ENCODE measurements at regions not wholly inside any gene's neighbourhood (a gene's known extent, or its start where the extent isn't known, plus 50 kb on each side); places are given as distances from the start of the nearest gene placed in this dataset.

DNA sequence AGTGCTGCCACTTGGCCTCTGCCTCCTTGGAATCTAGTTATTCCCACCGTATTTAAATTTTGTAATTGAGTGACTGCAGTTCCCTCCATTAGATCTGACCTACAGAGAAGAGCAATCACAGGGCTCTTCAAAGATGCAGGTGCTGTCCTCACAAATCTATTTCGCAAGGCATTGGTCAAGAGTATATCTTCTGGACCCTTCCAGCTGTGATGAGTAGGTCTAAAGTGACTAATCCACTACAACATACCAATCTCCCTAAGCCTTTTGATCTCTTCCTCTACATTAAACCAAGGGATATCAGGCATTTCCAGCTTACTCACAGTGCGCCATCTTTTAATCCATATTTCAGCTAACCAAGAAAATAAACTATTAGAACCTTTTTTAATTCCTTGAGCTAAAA lies 65.1 kb upstream of the COL3A1 start:
- Histone ChIP-seq H3K4me1 (ENCODE audit: control insufficient read depth in 1 of 2, insufficient read depth in 2 of 2, low read length in 2 of 2) (no peaks in the 10 kb centered on the region), H2AFZ (ENCODE audit: insufficient read depth, low read depth, low read length, poor library complexity, severe bottlenecking) (no peak overlapping the region), H3K27me3 (ENCODE audit: control insufficient read depth in 2 of 2, insufficient read depth in 2 of 2, low read length in 2 of 2) (no peaks in the 10 kb centered on the region), H3K27ac (ENCODE audit: low read depth in 1 of 2, low read length in 2 of 2) (no peak overlapping the region), H3K9ac (ENCODE audit: insufficient read depth, low read length, poor library complexity, severe bottlenecking) (no peak overlapping the region), H3K4me2 (replicated peaks; ENCODE audit: extremely low read depth, low read length, poor library complexity, severe bottlenecking) (no peak overlapping the region), H3K36me3 (replicated peaks in 1 of 2; ENCODE audit: control insufficient read depth in 1 of 2, insufficient read depth in 2 of 2, low read length in 2 of 2) (no peaks in the 10 kb centered on the region), H3K4me3 (replicated peaks in 1 of 3; ENCODE audit: low read depth in 2 of 3, low read length in 3 of 3) (no peak overlapping the region), H3K9me3 (replicated peaks in 1 of 2; ENCODE audit: control insufficient read depth in 1 of 2, insufficient read depth in 1 of 2, low read length in 2 of 2) (peaks cover 8 to 23% of the 10 kb centered on the region in 2 donors), H4K20me1 (ENCODE audit: insufficient read depth, low read length) (no peaks in the 10 kb centered on the region), H3K79me2 (ENCODE audit: insufficient read depth, low read length) (no peaks in the 10 kb centered on the region)
- Mint-ChIP-seq H3K4me3 (no peak overlapping the region), H3K9me3 (peaks cover 6 to 19% (median 7%) of the 10 kb centered on the region in 7 donors), H3K27me3 (ENCODE audit: low read depth in 3 of 3) (no peaks in the 10 kb centered on the region), H3K36me3 (no peaks in the 10 kb centered on the region), H3K27ac (no peak overlapping the region), H3K4me1 (no peaks in the 10 kb centered on the region)
- TF ChIP-seq CTCF (IDR thresholded peaks at IDR 0.05) = no peak
- 95% methylated on average over 2 of the region's 3 CpGs for WGBS (ENCODE audit: insufficient coverage)
- intact Hi-C loops (cut with micrococcal nuclease) = no loop called here
- no peak for DNase-seq

DNA sequence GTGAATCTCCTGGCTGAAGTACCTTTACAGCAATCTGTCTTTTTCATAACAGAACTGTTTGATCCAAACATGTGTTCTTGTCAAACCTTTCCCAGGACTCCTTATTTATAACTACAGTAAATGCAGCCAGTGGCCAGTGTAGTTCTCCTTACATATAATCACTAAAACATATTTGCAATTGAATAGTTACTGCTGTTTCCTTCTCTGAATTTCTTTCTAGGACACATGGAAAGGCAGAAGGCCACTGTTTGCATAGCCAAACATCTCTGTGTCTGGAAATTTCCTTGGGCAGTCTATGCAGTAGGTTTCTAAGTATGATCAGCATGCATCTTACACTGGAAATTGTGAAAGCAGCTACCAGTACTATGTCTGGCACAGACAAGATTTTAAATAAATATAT lies 57.4 kb upstream of the COL3A1 start:
- peaks cover 3 to 4% of the 10 kb centered on the region in 2 donors for H3K9me3 ChIP-seq (replicated peaks in 1 of 2; ENCODE audit: control insufficient read depth in 1 of 2, insufficient read depth in 1 of 2, low read length in 2 of 2)
- no peaks in the 10 kb centered on the region for H4K20me1 ChIP-seq (ENCODE audit: insufficient read depth, low read length)
- H3K4me1 ChIP-seq (ENCODE audit: control insufficient read depth in 1 of 2, insufficient read depth in 2 of 2, low read length in 2 of 2) = no peaks in the 10 kb centered on the region
- H3K27ac Mint-ChIP-seq = no peak overlapping the region
- no peak overlapping the region for H3K9ac ChIP-seq (ENCODE audit: insufficient read depth, low read length, poor library complexity, severe bottlenecking)
- H2AFZ ChIP-seq (ENCODE audit: insufficient read depth, low read depth, low read length, poor library complexity, severe bottlenecking) = no peak overlapping the region
- H3K36me3 Mint-ChIP-seq = no peaks in the 10 kb centered on the region
- no peak for TF ChIP-seq CTCF (IDR thresholded peaks at IDR 0.05)
- no peaks in the 10 kb centered on the region for H3K4me1 Mint-ChIP-seq
- intact Hi-C loops (cut with micrococcal nuclease) = no loop called here
- no peaks in the 10 kb centered on the region for H3K79me2 ChIP-seq (ENCODE audit: insufficient read depth, low read length)
- no peaks in the 10 kb centered on the region for H3K36me3 ChIP-seq (replicated peaks in 1 of 2; ENCODE audit: control insufficient read depth in 1 of 2, insufficient read depth in 2 of 2, low read length in 2 of 2)
- H3K27ac ChIP-seq (ENCODE audit: low read depth in 1 of 2, low read length in 2 of 2) = no peak overlapping the region
- peaks cover 0 to 5% (median 2%) of the 10 kb centered on the region in 7 donors for H3K9me3 Mint-ChIP-seq
- H3K4me2 ChIP-seq (replicated peaks; ENCODE audit: extremely low read depth, low read length, poor library complexity, severe bottlenecking) = no peak overlapping the region
- H3K27me3 Mint-ChIP-seq (ENCODE audit: low read depth in 3 of 3) = no peaks in the 10 kb centered on the region
- no peak for DNase-seq
- no peaks in the 10 kb centered on the region for H3K27me3 ChIP-seq (ENCODE audit: control insufficient read depth in 2 of 2, insufficient read depth in 2 of 2, low read length in 2 of 2)
- H3K4me3 Mint-ChIP-seq = no peak overlapping the region
- no peak overlapping the region for H3K4me3 ChIP-seq (replicated peaks in 1 of 3; ENCODE audit: low read depth in 2 of 3, low read length in 3 of 3)

Data from CD14-positive monocyte (primary cell).